ENCODE measurements at regions not wholly inside any gene's neighbourhood (a gene's known extent, or its start where the extent isn't known, plus 50 kb on each side); places are given as distances from the start of the nearest gene placed in this dataset.

DNA sequence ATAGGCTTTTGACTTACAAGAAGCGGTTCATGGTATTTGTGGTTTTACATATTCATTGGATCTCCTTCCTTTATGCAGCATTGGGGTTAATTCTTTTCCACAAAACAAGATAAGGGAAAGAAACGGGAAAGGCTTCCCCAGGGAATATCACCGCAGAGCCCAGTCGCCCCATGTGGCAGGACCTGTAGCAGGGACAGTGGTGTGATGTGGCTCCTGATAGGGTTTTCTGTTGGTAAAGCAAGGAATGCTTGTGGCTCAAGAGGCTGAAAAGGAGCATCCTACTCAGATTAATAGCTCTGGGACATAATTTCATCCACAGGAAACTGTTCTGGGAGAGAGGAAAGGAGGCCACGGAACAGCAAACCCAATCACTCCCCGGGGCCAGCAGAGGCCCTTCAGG lies 699.9 kb downstream of the MTRR start (continued):
- TF ChIP-seq, protein P1, sequence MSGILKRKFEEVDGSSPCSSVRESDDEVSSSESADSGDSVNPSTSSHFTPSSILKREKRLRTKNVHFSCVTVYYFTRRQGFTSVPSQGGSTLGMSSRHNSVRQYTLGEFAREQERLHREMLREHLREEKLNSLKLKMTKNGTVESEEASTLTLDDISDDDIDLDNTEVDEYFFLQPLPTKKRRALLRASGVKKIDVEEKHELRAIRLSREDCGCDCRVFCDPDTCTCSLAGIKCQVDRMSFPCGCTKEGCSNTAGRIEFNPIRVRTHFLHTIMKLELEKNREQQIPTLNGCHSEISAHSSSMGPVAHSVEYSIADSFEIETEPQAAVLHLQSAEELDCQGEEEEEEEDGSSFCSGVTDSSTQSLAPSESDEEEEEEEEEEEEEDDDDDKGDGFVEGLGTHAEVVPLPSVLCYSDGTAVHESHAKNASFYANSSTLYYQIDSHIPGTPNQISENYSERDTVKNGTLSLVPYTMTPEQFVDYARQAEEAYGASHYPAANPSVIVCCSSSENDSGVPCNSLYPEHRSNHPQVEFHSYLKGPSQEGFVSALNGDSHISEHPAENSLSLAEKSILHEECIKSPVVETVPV (CRISPR knock-in tag; IDR thresholded peaks at IDR 0.05): no peak
- no peak for TF ChIP-seq ZFP30 (CRISPR knock-in tag; IDR thresholded peaks at IDR 0.05)
- TF ChIP-seq, protein P2, sequence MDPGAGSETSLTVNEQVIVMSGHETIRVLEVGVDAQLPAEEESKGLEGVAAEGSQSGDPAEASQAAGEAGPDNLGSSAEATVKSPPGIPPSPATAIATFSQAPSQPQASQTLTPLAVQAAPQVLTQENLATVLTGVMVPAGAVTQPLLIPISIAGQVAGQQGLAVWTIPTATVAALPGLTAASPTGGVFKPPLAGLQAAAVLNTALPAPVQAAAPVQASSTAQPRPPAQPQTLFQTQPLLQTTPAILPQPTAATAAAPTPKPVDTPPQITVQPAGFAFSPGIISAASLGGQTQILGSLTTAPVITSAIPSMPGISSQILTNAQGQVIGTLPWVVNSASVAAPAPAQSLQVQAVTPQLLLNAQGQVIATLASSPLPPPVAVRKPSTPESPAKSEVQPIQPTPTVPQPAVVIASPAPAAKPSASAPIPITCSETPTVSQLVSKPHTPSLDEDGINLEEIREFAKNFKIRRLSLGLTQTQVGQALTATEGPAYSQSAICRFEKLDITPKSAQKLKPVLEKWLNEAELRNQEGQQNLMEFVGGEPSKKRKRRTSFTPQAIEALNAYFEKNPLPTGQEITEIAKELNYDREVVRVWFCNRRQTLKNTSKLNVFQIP (CRISPR knock-in tag; IDR thresholded peaks at IDR 0.05; ENCODE audit: borderline replicate concordance, low read depth): no peak
- no peak for TF ChIP-seq RARB (CRISPR knock-in tag; IDR thresholded peaks at IDR 0.05)

DNA sequence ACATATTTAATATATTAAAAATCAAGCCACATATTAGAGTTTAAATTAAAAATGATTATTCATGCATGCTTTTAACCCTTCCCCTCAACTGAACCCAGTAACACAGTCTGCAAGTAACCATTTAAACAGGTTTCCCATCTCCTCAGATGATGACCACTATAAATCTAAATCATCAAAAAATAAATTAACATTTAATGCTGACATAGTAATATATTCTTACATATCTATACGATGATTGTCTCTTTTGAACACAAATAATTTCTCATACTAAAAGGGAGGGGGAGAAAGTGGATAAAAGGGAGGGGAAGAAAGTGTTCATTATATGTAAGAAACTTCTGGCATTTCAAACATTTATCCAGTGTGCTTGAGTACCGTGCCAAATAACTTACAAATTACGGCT lies 701.6 kb downstream of the MTRR start:
- no peak for ATAC-seq
- TF ChIP-seq ZNF8 (CRISPR knock-in tag; IDR thresholded peaks at IDR 0.05) (no peak), ZNF70 (CRISPR knock-in tag; IDR thresholded peaks at IDR 0.05) (no peak), ESRRG (CRISPR knock-in tag; IDR thresholded peaks at IDR 0.05) (no peak), ISL1 (CRISPR knock-in tag; IDR thresholded peaks at IDR 0.05) (no peak)

DNA sequence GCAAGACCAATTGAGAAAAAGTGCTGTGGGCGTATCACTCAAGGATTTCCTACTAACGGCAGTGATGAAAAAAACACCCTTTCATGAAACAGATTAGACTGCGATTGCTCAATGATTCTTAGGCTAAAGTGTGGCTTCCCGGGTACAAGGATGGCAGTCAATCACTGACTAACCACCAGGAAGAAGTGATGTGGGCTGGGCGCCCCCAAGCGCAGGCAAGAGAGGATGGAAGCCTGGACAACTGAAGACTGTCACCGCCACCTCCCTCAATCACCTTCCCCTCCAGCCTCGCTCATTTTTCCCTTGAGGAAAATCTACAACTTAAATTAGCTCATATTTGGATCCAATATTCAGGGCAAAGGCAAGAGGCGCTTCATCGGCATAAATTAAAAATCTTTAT lies 707.2 kb downstream of the MTRR start:
- no peak for ATAC-seq
- no peak for TF ChIP-seq ARNTL (CRISPR knock-in tag; IDR thresholded peaks at IDR 0.05; ENCODE audit: borderline replicate concordance, low read depth)
- TF ChIP-seq, protein P3, sequence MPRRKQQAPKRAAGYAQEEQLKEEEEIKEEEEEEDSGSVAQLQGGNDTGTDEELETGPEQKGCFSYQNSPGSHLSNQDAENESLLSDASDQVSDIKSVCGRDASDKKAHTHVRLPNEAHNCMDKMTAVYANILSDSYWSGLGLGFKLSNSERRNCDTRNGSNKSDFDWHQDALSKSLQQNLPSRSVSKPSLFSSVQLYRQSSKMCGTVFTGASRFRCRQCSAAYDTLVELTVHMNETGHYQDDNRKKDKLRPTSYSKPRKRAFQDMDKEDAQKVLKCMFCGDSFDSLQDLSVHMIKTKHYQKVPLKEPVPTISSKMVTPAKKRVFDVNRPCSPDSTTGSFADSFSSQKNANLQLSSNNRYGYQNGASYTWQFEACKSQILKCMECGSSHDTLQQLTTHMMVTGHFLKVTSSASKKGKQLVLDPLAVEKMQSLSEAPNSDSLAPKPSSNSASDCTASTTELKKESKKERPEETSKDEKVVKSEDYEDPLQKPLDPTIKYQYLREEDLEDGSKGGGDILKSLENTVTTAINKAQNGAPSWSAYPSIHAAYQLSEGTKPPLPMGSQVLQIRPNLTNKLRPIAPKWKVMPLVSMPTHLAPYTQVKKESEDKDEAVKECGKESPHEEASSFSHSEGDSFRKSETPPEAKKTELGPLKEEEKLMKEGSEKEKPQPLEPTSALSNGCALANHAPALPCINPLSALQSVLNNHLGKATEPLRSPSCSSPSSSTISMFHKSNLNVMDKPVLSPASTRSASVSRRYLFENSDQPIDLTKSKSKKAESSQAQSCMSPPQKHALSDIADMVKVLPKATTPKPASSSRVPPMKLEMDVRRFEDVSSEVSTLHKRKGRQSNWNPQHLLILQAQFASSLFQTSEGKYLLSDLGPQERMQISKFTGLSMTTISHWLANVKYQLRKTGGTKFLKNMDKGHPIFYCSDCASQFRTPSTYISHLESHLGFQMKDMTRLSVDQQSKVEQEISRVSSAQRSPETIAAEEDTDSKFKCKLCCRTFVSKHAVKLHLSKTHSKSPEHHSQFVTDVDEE (CRISPR knock-in tag; IDR thresholded peaks at IDR 0.05): no peak
- TF ChIP-seq BACH2 (CRISPR knock-in tag; IDR thresholded peaks at IDR 0.05; ENCODE audit: borderline replicate concordance): no peak
- no peak for TF ChIP-seq SNAI2 (CRISPR knock-in tag; IDR thresholded peaks at IDR 0.05)
- no peak for TF ChIP-seq PPARA (CRISPR knock-in tag; IDR thresholded peaks at IDR 0.05; ENCODE audit: borderline replicate concordance)
- TF ChIP-seq ISL1 (CRISPR knock-in tag; IDR thresholded peaks at IDR 0.05): no peak
- TF ChIP-seq, protein P2 (CRISPR knock-in tag; IDR thresholded peaks at IDR 0.05; ENCODE audit: borderline replicate concordance, low read depth): no peak
- TF ChIP-seq GLIS3 (CRISPR knock-in tag; IDR thresholded peaks at IDR 0.05): no peak
- TF ChIP-seq TCF4 (CRISPR knock-in tag; IDR thresholded peaks at IDR 0.05; ENCODE audit: borderline replicate concordance): no peak
- no peak for TF ChIP-seq ZNF8 (CRISPR knock-in tag; IDR thresholded peaks at IDR 0.05)
- no peak for TF ChIP-seq ESRRG (CRISPR knock-in tag; IDR thresholded peaks at IDR 0.05)
- no peak for TF ChIP-seq ZFP3 (CRISPR knock-in tag; IDR thresholded peaks at IDR 0.05)
- TF ChIP-seq, protein P4, sequence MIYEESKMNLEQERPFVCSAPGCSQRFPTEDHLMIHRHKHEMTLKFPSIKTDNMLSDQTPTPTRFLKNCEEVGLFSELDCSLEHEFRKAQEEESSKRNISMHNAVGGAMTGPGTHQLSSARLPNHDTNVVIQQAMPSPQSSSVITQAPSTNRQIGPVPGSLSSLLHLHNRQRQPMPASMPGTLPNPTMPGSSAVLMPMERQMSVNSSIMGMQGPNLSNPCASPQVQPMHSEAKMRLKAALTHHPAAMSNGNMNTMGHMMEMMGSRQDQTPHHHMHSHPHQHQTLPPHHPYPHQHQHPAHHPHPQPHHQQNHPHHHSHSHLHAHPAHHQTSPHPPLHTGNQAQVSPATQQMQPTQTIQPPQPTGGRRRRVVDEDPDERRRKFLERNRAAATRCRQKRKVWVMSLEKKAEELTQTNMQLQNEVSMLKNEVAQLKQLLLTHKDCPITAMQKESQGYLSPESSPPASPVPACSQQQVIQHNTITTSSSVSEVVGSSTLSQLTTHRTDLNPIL (CRISPR knock-in tag; IDR thresholded peaks at IDR 0.05; ENCODE audit: low read depth): no peak
- no peak for TF ChIP-seq ZC3H10 (CRISPR knock-in tag; IDR thresholded peaks at IDR 0.05)
- TF ChIP-seq ZNF565 (CRISPR knock-in tag; conservative IDR thresholded peaks at IDR 0.05; ENCODE audit: low read depth): no peak
- no peak for TF ChIP-seq ZNF70 (CRISPR knock-in tag; IDR thresholded peaks at IDR 0.05)
- TF ChIP-seq, protein P1 (CRISPR knock-in tag; IDR thresholded peaks at IDR 0.05): no peak
- TF ChIP-seq ZFP30 (CRISPR knock-in tag; IDR thresholded peaks at IDR 0.05): no peak

Data from SK-N-SH treated with all-trans-retinoic acid at 6 μM for 48 hours (cell line).